IMR-90 (cell line): ENCODE measurements at regions not wholly inside any gene's neighbourhood (a gene's known extent, or its start where the extent isn't known, plus 50 kb on each side); places are given as distances from the start of the nearest gene placed in this dataset.

Source experiments
- ATAC-seq: fragments of 200-7000 bp; cut with Tn5 transposase; 2 replicates; pipeline ENCODE4 v1.9.1; 2020; ENCODE audit warnings: low read depth, mild to moderate bottlenecking, moderate library complexity
- BruUV-seq: library from RNA; stranded (reverse); fragments of 400-500 nt; replicated peaks from 2 replicates; lab custom pipeline; 2021; lab: Mats Ljungman, UMichigan
- CTCF ChIA-PET: fragments of 300-600 bp; formaldehyde crosslinking; extraction: SDS; loops from one replicate; lab custom pipeline; 2021; ENCODE audit warnings: antibody characterized with exemption; lab: Yijun Ruan, JAX
- POLR2A ChIA-PET: fragments of 300-600 bp; sonication (Branson Sonifier 250); formaldehyde crosslinking; loops from one replicate; lab custom pipeline; 2022; ENCODE audit warnings: antibody characterized with exemption; ENCODE audit not compliant: unreplicated experiment; lab: Charles Lee
- DNase-seq: peaks from one replicate; pipeline ENCODE4 v3.0.0; 2013
- H2AFZ ChIP-seq: replicated peaks from 2 replicates; pipeline ENCODE3; 2013; ENCODE audit warnings: low read length, mild to moderate bottlenecking; ENCODE audit not compliant: poor library complexity
- H2AK5ac ChIP-seq: 2 replicates; pipeline ENCODE4 v1.6.1; 2013; ENCODE audit warnings: low read depth, low read length, inconsistent platforms
- H2AK9ac ChIP-seq: replicated peaks from 2 replicates; pipeline ENCODE3; 2013; ENCODE audit warnings: mild to moderate bottlenecking, low read depth, low read length, moderate library complexity; ENCODE audit not compliant: poor library complexity
- H2BK120ac ChIP-seq: 2 replicates; pipeline ENCODE4 v1.6.1; 2013; ENCODE audit warnings: low read depth, low read length, inconsistent platforms
- H2BK15ac ChIP-seq: 3 replicates; pipeline ENCODE4 v1.6.1; 2013; ENCODE audit warnings: low read depth, low read length, inconsistent platforms
- H2BK20ac ChIP-seq: 2 replicates; pipeline ENCODE4 v1.6.1; 2013; ENCODE audit warnings: low read depth, mild to moderate bottlenecking, inconsistent platforms, low read length, moderate library complexity
- H2BK5ac ChIP-seq: 2 replicates; pipeline ENCODE4 v1.6.1; 2013; ENCODE audit warnings: mild to moderate bottlenecking, low read depth, low read length, inconsistent platforms; ENCODE audit not compliant: poor library complexity, severe bottlenecking
- H3K14ac ChIP-seq: replicated peaks from 2 replicates; pipeline ENCODE4 v1.6.1; 2013; ENCODE audit warnings: low read depth, low read length, inconsistent platforms
- H3K18ac ChIP-seq: 2 replicates; pipeline ENCODE4 v1.6.1; 2013; ENCODE audit warnings: low read depth, low read length, control low read depth
- H3K23ac ChIP-seq: 2 replicates; pipeline ENCODE4 v1.6.1; 2013; ENCODE audit warnings: low read depth, low read length, inconsistent platforms
- H3K27ac ChIP-seq: 2 replicates; pipeline ENCODE4 v1.5.1; 2013; ENCODE audit warnings: mild to moderate bottlenecking, control low read depth, low read length; ENCODE audit not compliant: insufficient read depth
- H3K27me3 ChIP-seq: 2 replicates; pipeline ENCODE4 v1.6.1; 2013; ENCODE audit warnings: low read length; ENCODE audit not compliant: control insufficient read depth, insufficient read depth
- H3K36me3 ChIP-seq: 2 replicates; pipeline ENCODE4 v1.6.1; 2013; ENCODE audit warnings: low read length, mixed read lengths; ENCODE audit not compliant: control insufficient read depth, insufficient read depth
- H3K4ac ChIP-seq: 2 replicates; pipeline ENCODE4 v1.6.1; 2013; ENCODE audit warnings: low read depth, low read length, inconsistent platforms
- H3K4me1 ChIP-seq: 2 replicates; pipeline ENCODE4 v1.6.1; 2013; ENCODE audit warnings: low read length, mixed read lengths; ENCODE audit not compliant: control insufficient read depth, insufficient read depth
- H3K4me2 ChIP-seq: 2 replicates; pipeline ENCODE4 v1.6.1; 2013; ENCODE audit warnings: low read depth, mild to moderate bottlenecking, control low read depth, low read length, moderate library complexity
- H3K4me3 ChIP-seq: 2 replicates; pipeline ENCODE4 v1.5.1; 2013; ENCODE audit warnings: low read depth, mild to moderate bottlenecking, control low read depth, low read length, moderate library complexity; ENCODE audit not compliant: insufficient read depth
- H3K56ac ChIP-seq: 2 replicates; pipeline ENCODE4 v1.6.1; 2013; ENCODE audit warnings: low read length, inconsistent platforms; ENCODE audit not compliant: insufficient read depth; ENCODE audit errors: extremely low read depth
- H3K79me1 ChIP-seq, 2 experiments: 2 replicates each; pipeline ENCODE4 v1.6.1; 2013; ENCODE audit warnings: low read length in 2 of 2, inconsistent platforms in 1 of 2, low read depth in 1 of 2
- H3K9ac ChIP-seq: 2 replicates; pipeline ENCODE4 v1.6.1; 2013; ENCODE audit warnings: low read depth, low read length, control low read depth
- H3K9me1 ChIP-seq: 2 replicates; pipeline ENCODE4 v1.6.1; 2013; ENCODE audit warnings: low read length, inconsistent platforms; ENCODE audit not compliant: insufficient read depth
- H3K9me3 ChIP-seq: 2 replicates; pipeline ENCODE4 v1.6.1; 2013; ENCODE audit warnings: low read length; ENCODE audit not compliant: control insufficient read depth, insufficient read depth
- H4K20me1 ChIP-seq: 2 replicates; pipeline ENCODE4 v1.6.1; 2013; ENCODE audit warnings: low read length, inconsistent platforms; ENCODE audit not compliant: insufficient read depth
- H4K5ac ChIP-seq: 2 replicates; pipeline ENCODE4 v1.6.1; 2013; ENCODE audit warnings: mild to moderate bottlenecking, low read depth, low read length, control low read depth
- H4K8ac ChIP-seq, 2 experiments: 2 replicates each; pipeline ENCODE4 v1.6.1; 2013; ENCODE audit warnings: low read depth in 2 of 2, low read length in 2 of 2, control low read depth in 1 of 2, inconsistent platforms in 1 of 2
- H4K91ac ChIP-seq: 2 replicates; pipeline ENCODE4 v1.6.1; 2013; ENCODE audit warnings: low read depth, low read length, inconsistent platforms; ENCODE audit not compliant: insufficient read depth
- CEBPB ChIP-seq: IDR thresholded peaks from 2 replicates; pipeline ENCODE4 v1.6.1; 2012; ENCODE audit warnings: low read depth, low read length, improper control_type of control experiment
- MAFK ChIP-seq: IDR thresholded peaks from 2 replicates; pipeline ENCODE4 v1.6.1; 2012; ENCODE audit warnings: low read depth, low read length, improper control_type of control experiment
- MAZ ChIP-seq: IDR thresholded peaks from 2 replicates; pipeline ENCODE4 v1.6.1; 2012; ENCODE audit warnings: low read depth, mild to moderate bottlenecking, low read length, improper control_type of control experiment, moderate library complexity, borderline replicate concordance
- MXI1 ChIP-seq: IDR thresholded peaks from 2 replicates; pipeline ENCODE4 v1.6.1; 2012; ENCODE audit warnings: low read depth, mild to moderate bottlenecking, low read length, moderate library complexity, borderline replicate concordance
- NFE2L2 ChIP-seq: fragments of 150-350 bp; IDR thresholded peaks from 2 replicates; pipeline ENCODE4 v1.6.1; 2016; ENCODE audit warnings: low read depth, mild to moderate bottlenecking, low read length
- POLR2A ChIP-seq: IDR thresholded peaks from 2 replicates; pipeline ENCODE4 v1.6.1; 2012; ENCODE audit warnings: mild to moderate bottlenecking, low read depth, low read length
- WGBS, 2 experiments: methylation state at CpG; one replicate each; pipeline versions ENCODE4 v1.1.5 to v1.1.7; 2013; ENCODE audit warnings: missing lambda C conversion rate in 2 of 2; ENCODE audit not compliant: insufficient read length in 1 of 2; ENCODE audit errors: extremely low coverage in 2 of 2; 5-methylcytosine and 5-hydroxymethylcytosine counted together
- dilution Hi-C: fragments of 300-500 bp; cut with HindIII; formaldehyde crosslinking; loops from one replicate; pipeline ENCODE4 v1.14.3; 2018; ENCODE audit warnings: low sequenced_read_pairs; ENCODE audit not compliant: unreplicated experiment
- in situ Hi-C: fragments of 300-500 bp; cut with MboI; formaldehyde crosslinking; loops from 3 replicates; pipeline ENCODE4 v1.14.3; 2019; ENCODE audit warnings: low sequenced_read_pairs, inconsistent platforms, mixed read lengths
- intact Hi-C: fragments of 100-400 bp; cut with micrococcal nuclease; formaldehyde crosslinking; loops from 2 replicates; pipeline ENCODE4 v1.10.0; 2022
- TF ChIP-seq, protein P1 (sequence below): fragments of 150-350 bp; IDR thresholded peaks from 2 replicates; pipeline ENCODE4 v1.6.1; 2016; ENCODE audit warnings: low read depth, mild to moderate bottlenecking, low read length, moderate library complexity, borderline replicate concordance
- TF ChIP-seq, protein P2 (sequence below): conservative IDR thresholded peaks from 2 replicates; pipeline ENCODE4 v1.5.1; 2012; ENCODE audit warnings: mild to moderate bottlenecking, low read depth, low read length, improper control_type of control experiment

DNA sequence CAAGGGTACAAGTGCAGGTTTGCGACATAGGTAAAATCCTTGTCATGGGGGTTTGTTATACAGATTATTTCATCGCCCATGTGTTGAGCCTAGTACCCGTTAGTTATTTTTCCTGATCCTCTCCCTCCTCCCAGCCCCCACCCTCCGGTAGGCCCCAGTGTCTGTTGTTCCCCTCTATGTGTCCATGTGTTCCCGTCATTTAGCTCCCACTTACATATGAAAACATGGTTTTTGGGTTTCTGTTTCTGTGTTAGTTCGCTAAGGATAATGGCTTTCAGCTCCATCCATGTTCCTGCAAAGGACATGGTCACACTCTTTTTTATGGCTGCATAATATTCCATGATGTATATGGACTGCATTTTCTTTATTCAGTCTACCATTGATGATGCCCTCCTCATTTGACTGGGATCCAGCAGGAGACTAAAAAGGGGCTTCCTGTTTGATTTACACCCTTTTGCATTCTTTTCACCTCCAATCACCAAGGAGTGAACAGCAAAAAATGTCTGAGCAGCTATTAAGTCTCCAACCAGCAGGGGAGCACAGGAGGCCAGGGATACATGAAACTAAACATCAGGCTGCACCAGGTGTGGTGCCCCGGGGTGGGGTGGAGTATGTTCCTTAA lies 188.2 kb downstream of the SKIDA1 start:
- TF ChIP-seq POLR2A, result no peak
- TF ChIP-seq CEBPB, result no peak
- TF ChIP-seq NFE2L2, result no peak
- TF ChIP-seq MAFK, result no peak
- TF ChIP-seq, protein P1, sequence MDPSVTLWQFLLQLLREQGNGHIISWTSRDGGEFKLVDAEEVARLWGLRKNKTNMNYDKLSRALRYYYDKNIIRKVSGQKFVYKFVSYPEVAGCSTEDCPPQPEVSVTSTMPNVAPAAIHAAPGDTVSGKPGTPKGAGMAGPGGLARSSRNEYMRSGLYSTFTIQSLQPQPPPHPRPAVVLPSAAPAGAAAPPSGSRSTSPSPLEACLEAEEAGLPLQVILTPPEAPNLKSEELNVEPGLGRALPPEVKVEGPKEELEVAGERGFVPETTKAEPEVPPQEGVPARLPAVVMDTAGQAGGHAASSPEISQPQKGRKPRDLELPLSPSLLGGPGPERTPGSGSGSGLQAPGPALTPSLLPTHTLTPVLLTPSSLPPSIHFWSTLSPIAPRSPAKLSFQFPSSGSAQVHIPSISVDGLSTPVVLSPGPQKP, result no peak
- TF ChIP-seq MXI1, result no peak
- TF ChIP-seq, protein P2, sequence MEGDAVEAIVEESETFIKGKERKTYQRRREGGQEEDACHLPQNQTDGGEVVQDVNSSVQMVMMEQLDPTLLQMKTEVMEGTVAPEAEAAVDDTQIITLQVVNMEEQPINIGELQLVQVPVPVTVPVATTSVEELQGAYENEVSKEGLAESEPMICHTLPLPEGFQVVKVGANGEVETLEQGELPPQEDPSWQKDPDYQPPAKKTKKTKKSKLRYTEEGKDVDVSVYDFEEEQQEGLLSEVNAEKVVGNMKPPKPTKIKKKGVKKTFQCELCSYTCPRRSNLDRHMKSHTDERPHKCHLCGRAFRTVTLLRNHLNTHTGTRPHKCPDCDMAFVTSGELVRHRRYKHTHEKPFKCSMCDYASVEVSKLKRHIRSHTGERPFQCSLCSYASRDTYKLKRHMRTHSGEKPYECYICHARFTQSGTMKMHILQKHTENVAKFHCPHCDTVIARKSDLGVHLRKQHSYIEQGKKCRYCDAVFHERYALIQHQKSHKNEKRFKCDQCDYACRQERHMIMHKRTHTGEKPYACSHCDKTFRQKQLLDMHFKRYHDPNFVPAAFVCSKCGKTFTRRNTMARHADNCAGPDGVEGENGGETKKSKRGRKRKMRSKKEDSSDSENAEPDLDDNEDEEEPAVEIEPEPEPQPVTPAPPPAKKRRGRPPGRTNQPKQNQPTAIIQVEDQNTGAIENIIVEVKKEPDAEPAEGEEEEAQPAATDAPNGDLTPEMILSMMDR, result no peak
- 0 out of 2 replicates have a peak, but pooled peaks have one; percentile 5 for TF ChIP-seq MAZ
- no peak overlapping the region for H3K27ac ChIP-seq
- no peak for DNase-seq

More for the DNA sequence above, 188.2 kb downstream of the SKIDA1 start:
- Histone ChIP-seq H3K79me1 (no peaks in the 10 kb centered on the region), H2AK5ac (peak overlapping the region; percentile 59), H3K9me3 (no peaks in the 10 kb centered on the region), H2BK120ac (peak overlapping the region; percentile 91), H3K9ac (no peak overlapping the region), H3K4me3 (no peak overlapping the region), H3K27me3 (no peaks in the 10 kb centered on the region), H3K4ac (peak overlapping the region; percentile 76), H3K4me2 (no peak overlapping the region), H4K5ac (peak overlapping the region; percentile 40; the same call in 1 of the 2 replicates), H3K4me1 (peaks cover 9% of the 10 kb centered on the region), H2BK5ac (peak overlapping the region; percentile 68), H4K20me1 (no peaks in the 10 kb centered on the region), H3K56ac (no peak overlapping the region), H2AFZ (peak overlapping the region; percentile 53), H3K9me1 (peaks cover 12% of the 10 kb centered on the region), H2AK9ac (peak overlapping the region; percentile 91), H3K14ac (peak overlapping the region; percentile 72), H2BK15ac (peak overlapping the region; percentile 66; the same call in 2 of the 3 replicates), H3K18ac (peak overlapping the region; percentile 67; the same call in 1 of the 2 replicates), H4K91ac (peak overlapping the region; percentile 81), H4K8ac (peak overlapping the region; percentile 14 to 86; a peak in 2 of 4 replicates), H3K23ac (no peak overlapping the region), H2BK20ac (peak overlapping the region; percentile 93), H3K36me3 (no peaks in the 10 kb centered on the region)
- WGBS, 2 experiments, result no CpG with 5 or more reads among the region's 7 CpGs
- in situ Hi-C loops, result no loop called here
- dilution Hi-C loops, result no loop called here
- intact Hi-C loops, result no loop called here
- POLR2A ChIA-PET, result no interaction called here
- CTCF ChIA-PET, result interaction anchor here (0.9 kb wide), 1 partner anchor 9 kb away, joined by 3 read pairs; no protein-coding TSS in a partner anchor
- no TSS peak for BruUV-seq
- ATAC-seq, result no peak
